Fibroblast of lung (primary cell): ENCODE measurements at regions not wholly inside any gene's neighbourhood (a gene's known extent, or its start where the extent isn't known, plus 50 kb on each side); places are given as distances from the start of the nearest gene placed in this dataset.

Experiments used
- DNase-seq, 2 donors: peaks; one replicate each; pipeline versions ENCODE4 v3.0.0 to v3.0.0-alpha.2; 2010; ENCODE audit warnings: low read depth in 2 of 2
- H2AFZ ChIP-seq: 2 replicates; pipeline ENCODE4 v1.5.1; 2012; ENCODE audit warnings: low read length, control low read depth, inconsistent platforms
- H3K27ac ChIP-seq: 2 replicates; pipeline ENCODE4 v1.5.1; 2011; ENCODE audit warnings: low read length, control low read depth; ENCODE audit not compliant: insufficient read depth
- H3K27me3 ChIP-seq: 2 replicates; pipeline ENCODE4 v1.5.1; 2011; ENCODE audit warnings: mild to moderate bottlenecking, low read length; ENCODE audit not compliant: control insufficient read depth, insufficient read depth
- H3K36me3 ChIP-seq: 2 replicates; pipeline ENCODE4 v1.5.1; 2011; ENCODE audit warnings: low read length; ENCODE audit not compliant: control insufficient read depth, insufficient read depth
- H3K4me1 ChIP-seq: 2 replicates; pipeline ENCODE4 v1.5.1; 2011; ENCODE audit warnings: low read length; ENCODE audit not compliant: control insufficient read depth, insufficient read depth; ENCODE audit errors: extremely low read depth
- H3K4me2 ChIP-seq: 2 replicates; pipeline ENCODE4 v1.5.1; 2011; ENCODE audit warnings: low read length, control low read depth; ENCODE audit not compliant: insufficient read depth; ENCODE audit errors: extremely low read depth
- H3K4me3 ChIP-seq, 4 experiments: fragments of 200-600 bp in 1 of 4; sonication (generic) in 1 of 4; replicated peaks in 1 of 4; 2 replicates each; pipeline ENCODE4 v1.5.1; 2011 to 2016; ENCODE audit warnings: low read length in 4 of 4, low read depth in 3 of 4, mild to moderate bottlenecking in 3 of 4, control low read depth in 2 of 4, inconsistent platforms in 1 of 4, mixed read lengths in 1 of 4; ENCODE audit not compliant: insufficient read depth in 1 of 4; ENCODE audit errors: control extremely low read depth in 1 of 4
- H3K79me2 ChIP-seq: 2 replicates; pipeline ENCODE4 v1.5.1; 2012; ENCODE audit warnings: mild to moderate bottlenecking, low read length, inconsistent platforms; ENCODE audit not compliant: control insufficient read depth, insufficient read depth
- H3K9ac ChIP-seq: 2 replicates; pipeline ENCODE4 v1.5.1; 2011; ENCODE audit warnings: mild to moderate bottlenecking, low read length, control low read depth; ENCODE audit not compliant: insufficient read depth
- H3K9me3 ChIP-seq: 2 replicates; pipeline ENCODE4 v1.5.1; 2012; ENCODE audit warnings: low read depth, low read length; ENCODE audit not compliant: control insufficient read depth, insufficient read depth
- H4K20me1 ChIP-seq: 2 replicates; pipeline ENCODE4 v1.5.1; 2011; ENCODE audit warnings: low read length; ENCODE audit not compliant: control insufficient read depth, insufficient read depth; ENCODE audit errors: extremely low read depth
- CTCF ChIP-seq, 2 donors: IDR thresholded peaks in 1 of 2; conservative IDR thresholded peaks in 1 of 2; 1 replicate in 1 of 2; 2 replicates in 1 of 2; pipeline ENCODE4 v1.5.1; 2011 to 2012; ENCODE audit warnings: low read length in 2 of 2, control low read depth in 1 of 2, inconsistent platforms in 1 of 2, low read depth in 1 of 2, mild to moderate bottlenecking in 1 of 2
- EZH2 ChIP-seq: IDR thresholded peaks from 2 replicates; pipeline ENCODE4 v1.5.1; 2012; ENCODE audit warnings: low read length, control low read depth, mild to moderate bottlenecking; ENCODE audit errors: missing control alignments

GRCh38 chr13:73599232-73600128, 534.7 kb downstream of the KLF12 start:
- no peak overlapping the region for H2AFZ ChIP-seq
- H3K9ac ChIP-seq, result no peak overlapping the region
- H3K79me2 ChIP-seq, result no peaks in the 10 kb centered on the region
- H3K27ac ChIP-seq, result no peak overlapping the region
- no peak overlapping the region for H3K4me3 ChIP-seq
- no peaks in the 10 kb centered on the region for H3K9me3 ChIP-seq
- H4K20me1 ChIP-seq, result no peaks in the 10 kb centered on the region
- no peak overlapping the region for H3K4me2 ChIP-seq
- H3K27me3 ChIP-seq, result no peaks in the 10 kb centered on the region
- DNase-seq, result no peak
- H3K4me1 ChIP-seq, result no peaks in the 10 kb centered on the region
- TF ChIP-seq EZH2 (no peak), CTCF (conservative IDR thresholded peaks at IDR 0.05 in 1 of 2, IDR thresholded peaks at IDR 0.05 in 1 of 2; ENCODE audit: low read depth in 1 of 2, low read length in 2 of 2) (no peak)
- H3K36me3 ChIP-seq, result no peaks in the 10 kb centered on the region

- Histone ChIP-seq H2AFZ (no peak overlapping the region), H3K4me3 (no peak overlapping the region), H3K79me2 (no peaks in the 10 kb centered on the region), H3K27me3 (no peaks in the 10 kb centered on the region), H3K9ac (no peak overlapping the region), H3K27ac (no peak overlapping the region), H3K4me2 (no peak overlapping the region), H3K36me3 (no peaks in the 10 kb centered on the region), H4K20me1 (no peaks in the 10 kb centered on the region), H3K4me1 (no peaks in the 10 kb centered on the region), H3K9me3 (no peaks in the 10 kb centered on the region)
- TF ChIP-seq CTCF (conservative IDR thresholded peaks at IDR 0.05 in 1 of 2, IDR thresholded peaks at IDR 0.05 in 1 of 2; ENCODE audit: low read depth in 1 of 2, low read length in 2 of 2), result no peak
- no peak for TF ChIP-seq EZH2
- peak; percentile 58 to 75 for DNase-seq
Observed at GRCh38 chr13:73598020-73598712, 536.0 kb downstream of the KLF12 start.

- no peaks in the 10 kb centered on the region for H3K4me1 ChIP-seq
- no peaks in the 10 kb centered on the region for H3K27me3 ChIP-seq
- TF ChIP-seq CTCF (conservative IDR thresholded peaks at IDR 0.05 in 1 of 2, IDR thresholded peaks at IDR 0.05 in 1 of 2; ENCODE audit: low read depth in 1 of 2, low read length in 2 of 2) (no peak), EZH2 (no peak)
- DNase-seq, result no peak
- H2AFZ ChIP-seq, result no peak overlapping the region
- H3K9me3 ChIP-seq, result no peaks in the 10 kb centered on the region
- no peaks in the 10 kb centered on the region for H4K20me1 ChIP-seq
- no peaks in the 10 kb centered on the region for H3K79me2 ChIP-seq
- no peak overlapping the region for H3K9ac ChIP-seq
- no peak overlapping the region for H3K27ac ChIP-seq
- no peaks in the 10 kb centered on the region for H3K36me3 ChIP-seq
- H3K4me2 ChIP-seq, result no peak overlapping the region
- H3K4me3 ChIP-seq, result no peak overlapping the region
Observed at GRCh38 chr13:73596382-73596781, 537.6 kb downstream of the KLF5 start.
